Neural crest cell (in vitro differentiated cells): ENCODE measurements at regions not wholly inside any gene's neighbourhood (a gene's known extent, or its start where the extent isn't known, plus 50 kb on each side); places are given as distances from the start of the nearest gene placed in this dataset.

ENCODE experiments used
- DNase-seq: peaks from one replicate; pipeline ENCODE4 v3.0.0; 2021; ENCODE audit warnings: low read depth, mixed read lengths, low spot score
- H3K27ac Mint-ChIP-seq: one replicate; pipeline ENCODE4 v1.8.0; 2021; ENCODE audit warnings: mild to moderate bottlenecking, mixed read lengths; ENCODE audit not compliant: unreplicated experiment
- H3K27me3 Mint-ChIP-seq: 2 replicates; pipeline ENCODE4 v1.8.0; 2021; ENCODE audit warnings: low read depth, mild to moderate bottlenecking, mixed read lengths
- H3K36me3 Mint-ChIP-seq: 2 replicates; pipeline ENCODE4 v1.8.0; 2021; ENCODE audit warnings: low read depth, mild to moderate bottlenecking, mixed read lengths
- H3K4me1 Mint-ChIP-seq: 2 replicates; pipeline ENCODE4 v1.8.0; 2021; ENCODE audit warnings: mixed read lengths
- H3K4me3 Mint-ChIP-seq: one replicate; pipeline ENCODE4 v1.8.0; 2021; ENCODE audit warnings: mild to moderate bottlenecking, mixed read lengths
- H3K9me3 Mint-ChIP-seq: 2 replicates; pipeline ENCODE4 v1.8.0; 2021; ENCODE audit warnings: mixed read lengths
- CTCF ChIP-seq: fragments of 200-600 bp; sonication (generic); conservative IDR thresholded peaks from 2 replicates; pipeline ENCODE4 v1.5.0; 2021; ENCODE audit warnings: antibody characterized with exemption, mild to moderate bottlenecking

DNA sequence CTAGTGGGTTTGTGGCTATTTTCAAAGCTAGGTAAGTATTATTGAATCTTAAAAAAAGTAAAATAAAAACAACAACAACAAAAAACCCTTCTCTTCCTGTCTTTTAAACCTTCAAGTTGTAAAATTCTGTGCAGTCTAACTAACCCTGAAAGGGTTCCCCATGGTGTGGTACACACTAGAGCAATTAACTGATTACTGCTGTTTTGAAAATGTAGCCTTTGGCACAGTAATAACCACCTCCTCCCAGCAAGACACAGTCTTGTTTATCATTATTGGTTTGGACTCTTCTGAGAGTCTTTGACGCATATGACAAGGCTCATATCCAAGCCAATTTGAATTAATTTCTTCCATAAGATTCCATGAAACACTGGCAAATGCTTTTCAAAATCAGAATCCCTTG, 2184.6 kb upstream of the PIK3C3 start:
- Mint-ChIP-seq H3K4me1 (peaks cover 14% of the 10 kb centered on the region), H3K27ac (no peak overlapping the region), H3K4me3 (no peak overlapping the region), H3K27me3 (no peaks in the 10 kb centered on the region), H3K9me3 (peaks cover 7% of the 10 kb centered on the region), H3K36me3 (peaks cover 6% of the 10 kb centered on the region)
- no peak for DNase-seq
- TF ChIP-seq CTCF: no peak

DNA sequence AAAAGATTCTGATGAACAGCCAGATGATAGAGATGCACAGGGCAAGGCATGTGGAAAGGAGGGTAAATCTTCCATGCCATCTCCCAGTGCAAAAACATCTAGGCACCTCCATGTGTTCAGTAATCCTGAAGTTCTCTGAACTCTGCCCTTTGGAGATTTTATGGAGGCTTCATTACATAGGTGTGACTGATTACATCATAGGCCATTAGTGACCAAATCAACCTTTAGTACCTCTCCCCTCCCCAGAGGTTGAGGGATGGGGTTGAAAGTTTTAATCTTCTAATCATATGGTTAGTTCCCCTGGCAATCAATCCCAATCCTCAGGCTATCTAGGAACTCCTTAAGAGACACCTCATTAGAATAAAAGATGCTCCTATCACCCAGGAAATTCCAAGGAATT, 2190.2 kb upstream of the PIK3C3 start:
- H3K36me3 Mint-ChIP-seq: no peaks in the 10 kb centered on the region
- TF ChIP-seq CTCF: no peak
- peaks cover 3% of the 10 kb centered on the region for H3K9me3 Mint-ChIP-seq
- no peak overlapping the region for H3K27ac Mint-ChIP-seq
- DNase-seq: no peak
- H3K4me3 Mint-ChIP-seq: no peak overlapping the region
- peaks cover 6% of the 10 kb centered on the region for H3K4me1 Mint-ChIP-seq
- H3K27me3 Mint-ChIP-seq: no peaks in the 10 kb centered on the region

DNA sequence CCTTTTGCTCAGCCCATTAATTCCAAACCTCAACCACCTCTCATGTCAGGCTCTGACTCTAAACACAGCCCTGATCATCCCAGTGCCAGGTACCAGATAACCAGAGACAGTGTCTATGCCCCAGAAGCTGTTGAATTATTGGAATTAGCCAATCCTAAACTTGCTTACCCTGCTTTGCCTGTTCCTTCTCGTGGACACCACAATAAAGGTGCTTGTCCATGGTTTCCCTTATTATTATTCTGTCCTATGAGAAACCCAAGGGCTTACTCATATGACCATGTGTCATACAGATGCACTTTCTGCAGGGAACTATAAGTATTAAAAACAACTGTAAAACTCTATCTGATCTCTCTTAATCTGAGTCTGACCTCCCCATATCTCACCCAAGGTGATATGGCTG, 2193.8 kb upstream of the PIK3C3 start:
- TF ChIP-seq CTCF: no peak
- DNase-seq: no peak
- H3K27me3 Mint-ChIP-seq: no peaks in the 10 kb centered on the region
- H3K9me3 Mint-ChIP-seq: peaks cover 6% of the 10 kb centered on the region
- no peak overlapping the region for H3K4me3 Mint-ChIP-seq
- H3K27ac Mint-ChIP-seq: no peak overlapping the region
- peaks cover 8% of the 10 kb centered on the region for H3K36me3 Mint-ChIP-seq
- H3K4me1 Mint-ChIP-seq: peaks cover 7% of the 10 kb centered on the region

DNA sequence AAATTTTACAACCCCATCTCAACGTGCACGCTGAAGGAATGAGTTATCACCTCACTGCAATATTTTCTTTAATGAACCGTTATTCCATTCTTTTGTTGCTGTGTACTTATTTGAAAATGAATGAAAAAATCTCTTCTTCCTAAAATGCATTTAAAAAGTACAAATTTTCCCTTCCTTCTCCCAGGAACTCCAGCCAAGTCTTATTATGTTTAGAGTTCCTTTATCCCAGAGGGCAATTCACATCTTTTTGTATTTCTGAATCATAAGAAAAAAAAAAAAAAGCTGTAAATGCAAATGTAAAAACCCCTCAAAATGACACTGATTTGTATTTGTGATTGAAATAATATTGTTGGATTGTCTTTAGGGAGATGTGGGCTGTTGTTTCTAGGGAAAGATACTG, 2194.3 kb upstream of the CELF4 start:
- DNase-seq: no peak
- Mint-ChIP-seq H3K9me3 (peaks cover 9% of the 10 kb centered on the region), H3K36me3 (peaks cover 11% of the 10 kb centered on the region), H3K27ac (no peak overlapping the region), H3K27me3 (no peaks in the 10 kb centered on the region), H3K4me1 (peaks cover 7% of the 10 kb centered on the region), H3K4me3 (no peak overlapping the region)
- no peak for TF ChIP-seq CTCF

DNA sequence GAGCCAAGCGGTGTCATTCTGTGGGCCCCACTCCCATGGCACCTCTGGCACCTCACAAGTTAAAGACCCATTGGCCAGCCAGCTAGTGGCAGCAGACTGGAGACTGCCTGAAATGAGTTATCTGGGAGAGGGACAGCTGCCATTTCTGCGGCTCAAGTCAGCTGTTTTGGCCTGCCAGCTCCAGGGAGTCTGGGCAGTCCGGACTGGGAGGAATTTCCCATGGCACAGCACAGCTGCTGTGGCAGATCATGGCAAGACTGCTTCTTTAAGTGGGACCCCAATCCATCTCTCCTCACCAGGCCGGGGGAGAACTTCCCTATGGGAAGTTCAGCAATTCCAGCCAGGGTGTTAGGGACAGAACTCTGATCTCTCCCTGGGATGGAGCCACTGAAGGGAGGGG, 2187.6 kb upstream of the CELF4 start:
- no peak overlapping the region for H3K4me3 Mint-ChIP-seq
- peaks cover 31% of the 10 kb centered on the region for H3K36me3 Mint-ChIP-seq
- TF ChIP-seq CTCF: no peak
- no peak for DNase-seq
- peaks cover 17% of the 10 kb centered on the region for H3K4me1 Mint-ChIP-seq
- no peaks in the 10 kb centered on the region for H3K27me3 Mint-ChIP-seq
- H3K27ac Mint-ChIP-seq: no peak overlapping the region
- peaks cover 18% of the 10 kb centered on the region for H3K9me3 Mint-ChIP-seq

DNA sequence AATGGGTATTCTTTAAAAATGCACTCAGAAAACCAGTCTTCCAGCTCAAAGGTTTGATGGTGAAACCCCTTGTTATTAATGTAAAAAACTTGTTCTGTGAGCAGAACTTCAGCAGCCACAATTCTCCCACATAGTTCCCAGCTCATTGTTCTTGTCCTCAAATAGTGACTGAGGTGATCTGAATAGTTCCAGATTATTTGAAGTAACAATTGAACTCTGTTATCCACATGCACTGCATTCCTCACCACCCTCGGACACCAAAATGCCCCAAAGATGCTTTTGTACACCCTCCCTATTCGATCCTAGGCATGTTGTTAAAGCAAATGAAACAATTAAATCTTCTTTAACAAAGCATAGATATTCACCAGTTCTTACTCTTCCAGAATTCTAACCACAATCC, 2186.8 kb upstream of the CELF4 start:
- no peak overlapping the region for H3K4me3 Mint-ChIP-seq
- peak overlapping the region; percentile 2 for H3K27ac Mint-ChIP-seq
- no peak for TF ChIP-seq CTCF
- peaks cover 30% of the 10 kb centered on the region for H3K36me3 Mint-ChIP-seq
- H3K27me3 Mint-ChIP-seq: no peaks in the 10 kb centered on the region
- no peak for DNase-seq
- peaks cover 17% of the 10 kb centered on the region for H3K4me1 Mint-ChIP-seq
- peaks cover 12% of the 10 kb centered on the region for H3K9me3 Mint-ChIP-seq
